GM19239 (cell line): ENCODE measurements at regions not wholly inside any gene's neighbourhood (a gene's known extent, or its start where the extent isn't known, plus 50 kb on each side); places are given as distances from the start of the nearest gene placed in this dataset.
"Not testable (repeated sequence)": the region's sequence is repeated elsewhere in the genome, so short reads cannot be mapped to it uniquely, and the experiment has no call there.

ENCODE experiments used
- DNase-seq: peaks from one replicate; pipeline ENCODE4 v3.0.0; 2011; ENCODE audit warnings: low spot score; ENCODE audit not compliant: insufficient read length
- FAIRE-seq: peaks from 2 replicates; lab custom pipeline; 2011; peaks lifted over from hg19 to GRCh38; lab: Jason Lieb, UNC

DNA sequence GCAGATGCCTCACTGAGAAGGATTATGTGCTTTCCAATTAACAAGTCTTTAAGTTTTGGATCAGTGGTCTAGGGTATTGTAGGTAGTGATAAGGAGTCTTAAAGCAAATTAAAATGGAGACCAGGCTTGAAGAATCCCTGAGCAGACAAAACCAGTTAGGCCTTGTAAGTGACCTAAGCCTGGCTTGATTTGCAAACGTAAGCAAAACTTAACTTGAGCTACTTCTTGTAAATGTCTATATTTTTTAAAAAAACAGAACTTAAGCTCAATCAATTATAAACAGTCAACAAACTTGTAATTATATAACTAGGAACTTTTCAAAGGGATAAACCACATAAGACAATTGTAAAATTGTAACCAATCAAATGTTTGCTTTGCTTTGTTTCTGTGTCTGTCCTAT is 72.7 kb upstream of the NALF2 start:
- FAIRE-seq, result no peak
- no peak for DNase-seq

DNA sequence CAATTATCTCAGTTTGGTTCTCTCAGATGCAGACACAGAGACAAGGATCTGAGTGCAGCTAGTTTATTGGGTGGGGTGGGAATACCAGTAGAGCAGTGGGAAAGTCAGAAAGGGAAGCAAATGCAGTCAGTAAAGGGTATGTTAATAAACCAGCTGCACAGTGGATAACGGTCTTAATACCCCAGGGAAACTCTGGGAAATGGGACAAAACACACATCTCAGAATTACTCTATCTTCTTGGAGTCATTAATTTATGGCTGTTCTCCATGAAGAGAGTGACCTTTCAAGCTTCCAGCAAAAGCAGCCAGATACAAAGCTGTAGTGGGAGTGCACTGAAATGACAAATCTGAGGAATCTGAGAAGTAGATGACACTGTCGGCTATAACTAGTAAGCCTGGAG is 73.3 kb upstream of the NALF2 start:
- DNase-seq (no peak), FAIRE-seq (no peak)

DNA sequence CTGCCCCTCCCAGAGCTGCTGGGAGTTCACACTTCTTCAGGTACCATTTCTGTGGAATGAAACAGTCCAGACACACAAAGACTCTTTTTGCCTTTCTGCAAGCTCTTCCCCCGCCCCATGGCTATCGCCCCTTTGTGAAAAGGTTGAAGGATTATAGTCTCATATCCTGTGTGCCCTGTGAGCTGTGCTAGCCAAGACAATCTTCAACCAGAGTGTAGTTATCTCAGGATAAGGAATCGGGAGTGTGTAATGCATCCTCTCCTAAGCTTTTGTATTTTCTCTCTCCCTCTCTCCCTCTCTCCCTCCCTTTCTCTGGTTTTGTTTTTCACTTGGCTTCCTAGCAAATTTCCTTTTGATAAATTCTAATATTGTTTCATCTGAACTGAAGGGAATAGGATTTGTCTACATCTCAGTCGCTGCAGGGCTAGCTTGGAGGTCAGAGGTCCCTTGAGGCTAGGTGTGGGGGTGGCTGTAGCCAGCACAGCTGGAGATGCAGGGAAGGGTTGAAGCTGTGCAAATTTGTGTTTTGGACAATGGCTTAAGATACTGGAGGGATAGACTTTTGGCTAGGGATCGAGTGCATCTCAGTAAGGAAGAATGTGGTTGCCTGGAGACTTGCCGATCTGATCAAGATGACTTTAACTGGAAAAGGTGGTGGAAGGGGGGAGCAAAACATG is 74.6 kb upstream of the NALF2 start:
- no peak for FAIRE-seq
- DNase-seq, result no peak

DNA sequence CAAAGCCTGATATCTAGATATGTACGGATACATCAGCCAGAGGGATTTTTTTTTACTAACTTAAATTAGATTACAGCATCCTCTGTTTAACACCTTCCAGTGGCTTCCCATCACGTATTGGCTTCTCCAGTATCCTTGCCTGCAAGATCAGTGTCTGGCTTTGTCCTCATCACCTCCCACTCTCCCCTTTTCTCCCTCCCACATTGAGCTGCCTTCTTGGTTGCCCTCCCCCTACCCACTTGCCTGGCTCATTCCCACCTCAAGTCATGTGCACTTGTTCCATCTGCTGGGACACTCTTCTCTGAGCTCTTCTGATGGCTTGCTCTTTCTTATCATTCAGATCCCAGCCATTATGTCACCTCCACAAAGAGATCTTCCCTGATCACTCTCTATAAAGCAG is 75.9 kb upstream of the NALF2 start:
- FAIRE-seq (no peak), DNase-seq (no peak)

DNA sequence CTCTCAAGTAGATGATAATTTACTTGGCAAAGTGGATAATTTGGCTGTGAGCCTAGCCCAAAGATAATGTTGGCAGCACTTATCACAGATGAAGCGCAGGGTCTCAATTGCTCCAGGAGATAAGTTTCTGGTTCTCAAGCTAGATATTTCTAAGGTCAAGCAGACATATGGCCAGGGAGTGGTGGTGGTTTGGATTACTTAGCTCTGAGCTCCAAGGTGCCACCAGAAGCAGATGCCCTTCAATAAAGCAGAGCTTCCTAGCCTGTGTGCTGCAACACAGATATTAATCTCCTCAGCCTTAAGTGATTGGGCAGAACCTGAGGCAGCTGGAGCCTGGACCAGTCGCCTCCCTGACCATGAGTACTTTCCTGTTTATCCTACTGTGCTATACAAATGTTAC is 79.2 kb upstream of the NALF2 start:
- DNase-seq (no peak), FAIRE-seq (no peak)

DNA sequence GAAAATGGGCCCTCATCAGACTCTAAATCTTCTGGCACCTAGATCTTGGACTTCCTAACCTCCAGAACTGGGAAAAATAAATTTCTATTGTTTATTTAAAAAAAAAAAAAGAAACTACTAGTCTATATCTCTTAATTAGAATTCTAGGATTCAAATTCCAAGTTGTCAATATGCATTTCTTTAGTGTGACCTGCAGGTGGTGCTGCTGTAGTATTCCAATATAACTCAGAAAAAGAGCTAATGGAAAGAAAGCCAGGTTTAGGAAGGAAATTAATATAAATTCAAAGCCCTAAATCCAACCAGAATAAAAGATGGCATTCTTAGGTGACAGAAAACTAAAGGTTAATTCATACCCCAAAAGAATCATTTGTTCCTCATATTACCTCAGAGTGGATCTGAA is 80.0 kb upstream of the NALF2 start:
- DNase-seq (no peak), FAIRE-seq (no peak)

DNA sequence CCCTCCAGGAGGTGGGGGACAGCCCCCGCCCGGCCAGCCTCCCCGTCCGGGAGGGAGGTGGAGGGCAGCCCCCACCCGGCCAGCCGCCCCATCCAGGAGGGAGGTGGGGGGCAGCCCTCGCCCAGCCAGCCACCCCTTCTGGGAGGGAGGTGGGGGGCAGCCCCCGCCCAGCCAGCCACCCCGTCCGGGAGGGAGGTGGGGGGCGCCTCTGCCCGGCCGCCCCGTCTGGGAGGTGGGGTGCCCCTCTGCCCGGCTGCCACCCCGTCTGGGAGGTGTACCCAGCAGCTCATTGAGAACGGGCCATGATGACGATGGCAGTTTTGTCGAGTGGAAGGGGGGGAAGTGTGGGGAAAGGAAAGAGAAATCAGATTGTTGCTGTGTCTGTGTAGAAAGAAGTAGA is 81.9 kb upstream of the NALF2 start:
- not testable (repeated sequence) for DNase-seq, FAIRE-seq

DNA sequence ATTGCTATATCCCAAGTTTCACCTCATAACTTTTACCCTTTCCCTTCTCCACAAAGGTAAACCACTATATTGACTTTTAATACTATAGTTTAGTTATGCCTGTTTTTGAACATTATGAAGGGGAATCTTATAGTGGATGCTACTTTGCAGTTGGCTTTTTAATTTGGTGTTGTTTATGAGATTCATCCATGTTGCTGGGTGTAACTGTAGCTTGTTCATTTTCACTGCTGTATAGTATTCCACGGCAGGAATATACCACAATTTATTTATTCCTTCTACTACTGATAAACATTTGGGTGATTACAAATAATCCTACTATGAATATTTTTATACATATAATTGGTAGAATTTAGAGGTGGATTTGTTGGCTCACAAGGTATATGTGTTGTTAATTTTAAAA is 88.4 kb upstream of the NALF2 start:
- no peak for FAIRE-seq

DNA sequence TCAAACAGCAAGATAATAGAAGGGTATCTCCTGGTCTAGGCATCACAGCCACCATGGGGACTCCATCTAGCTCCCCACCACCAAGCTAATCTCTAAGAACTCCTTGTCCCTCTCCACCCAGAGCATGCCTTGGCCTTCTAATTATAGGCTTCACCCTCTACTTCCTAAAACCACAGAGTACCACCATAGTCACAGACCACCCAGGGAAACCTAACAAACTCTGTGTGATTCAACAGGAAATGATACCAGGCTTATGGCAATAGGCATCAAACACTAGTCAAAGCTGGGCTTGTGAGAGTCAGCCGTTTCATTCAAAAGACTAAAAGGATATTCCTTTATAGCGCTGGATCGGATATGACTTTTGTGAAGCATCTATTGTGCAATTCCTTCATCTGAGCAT is 91.5 kb upstream of the NALF2 start:
- DNase-seq (no peak), FAIRE-seq (no peak)

More for the DNA sequence above, 88.4 kb upstream of the NALF2 start:
- no peak for DNase-seq

DNA sequence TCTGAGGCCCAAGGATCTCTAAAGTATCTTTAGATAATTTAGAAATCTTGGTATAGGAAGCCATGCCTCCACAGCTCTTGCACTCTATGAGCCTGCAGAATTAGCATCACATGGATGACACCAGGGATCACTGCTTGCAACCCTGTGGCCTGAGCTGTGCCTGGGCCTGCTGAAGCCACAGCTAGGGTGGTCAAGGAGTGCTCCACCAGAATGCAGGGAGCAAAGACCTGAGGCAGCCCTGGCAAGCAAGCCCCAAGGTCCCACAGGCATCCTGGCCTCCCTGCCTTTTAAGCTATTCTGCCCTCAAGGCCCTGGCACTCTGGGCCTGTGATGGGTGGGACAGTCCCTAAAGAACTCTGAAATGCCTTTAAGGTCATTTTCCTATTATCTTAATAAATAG is 105.2 kb upstream of the NALF2 start:
- DNase-seq (no peak), FAIRE-seq (no peak)

DNA sequence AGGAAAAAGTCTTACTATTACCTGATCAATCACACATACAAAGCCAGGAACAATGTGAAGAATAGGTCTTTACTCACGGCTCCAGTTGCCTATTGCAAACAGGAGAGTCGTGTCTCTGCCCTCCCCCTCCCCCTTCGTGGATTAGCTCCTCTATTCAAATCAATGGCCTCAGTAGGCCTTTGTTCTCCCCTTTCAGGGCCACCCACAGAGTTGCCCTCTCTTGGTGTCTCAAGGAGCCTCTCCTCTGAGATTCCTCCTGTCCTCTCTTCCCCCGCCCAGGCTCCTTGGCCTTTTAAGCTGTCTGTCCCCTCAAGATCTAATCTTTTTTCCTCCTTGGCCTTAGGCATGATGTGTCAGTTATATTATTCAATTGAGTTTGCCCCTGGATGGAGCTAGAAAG is 107.2 kb upstream of the NALF2 start:
- FAIRE-seq, result no peak
- DNase-seq, result no peak

DNA sequence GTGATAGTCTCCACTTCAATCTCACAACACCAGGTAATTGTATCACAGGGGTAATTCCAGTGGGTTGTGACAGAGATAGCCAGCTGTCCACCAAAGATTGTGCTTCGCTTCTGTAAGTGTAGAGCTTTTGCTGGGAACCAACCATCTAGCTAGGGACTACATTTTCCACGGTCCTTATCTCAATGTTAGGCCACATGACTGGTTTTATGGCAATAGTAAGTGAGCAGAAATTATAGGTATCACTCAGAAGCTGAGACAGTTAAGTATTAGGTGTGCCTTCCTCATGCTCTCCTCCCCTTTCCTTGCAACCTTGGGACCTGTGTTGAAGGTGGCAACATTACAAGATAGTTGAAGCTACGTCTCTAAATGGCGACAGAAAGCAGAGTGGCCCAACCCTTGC is 108.8 kb upstream of the NALF2 start:
- FAIRE-seq, result no peak
- DNase-seq, result no peak

DNA sequence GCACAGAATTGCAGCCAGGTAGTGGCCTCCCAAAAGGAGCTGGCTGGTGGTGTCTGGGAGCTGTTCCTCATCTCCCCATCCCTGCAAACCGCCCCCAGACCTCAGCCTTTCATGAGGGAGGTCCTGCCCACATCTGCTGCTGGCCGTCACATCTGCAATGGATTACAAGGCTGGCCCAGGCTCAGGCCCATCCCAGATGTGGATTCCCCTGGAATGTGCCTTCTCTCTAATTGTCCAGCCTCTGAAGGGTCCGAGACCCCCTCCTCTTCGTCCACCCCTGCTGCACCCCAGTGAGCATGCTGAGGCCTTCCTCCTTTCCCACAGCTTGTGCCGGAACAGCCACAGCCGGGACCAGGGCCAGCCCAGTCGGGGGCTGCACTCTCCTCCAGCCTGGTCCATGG is 115.0 kb upstream of the NALF2 start:
- DNase-seq (no peak), FAIRE-seq (no peak)

DNA sequence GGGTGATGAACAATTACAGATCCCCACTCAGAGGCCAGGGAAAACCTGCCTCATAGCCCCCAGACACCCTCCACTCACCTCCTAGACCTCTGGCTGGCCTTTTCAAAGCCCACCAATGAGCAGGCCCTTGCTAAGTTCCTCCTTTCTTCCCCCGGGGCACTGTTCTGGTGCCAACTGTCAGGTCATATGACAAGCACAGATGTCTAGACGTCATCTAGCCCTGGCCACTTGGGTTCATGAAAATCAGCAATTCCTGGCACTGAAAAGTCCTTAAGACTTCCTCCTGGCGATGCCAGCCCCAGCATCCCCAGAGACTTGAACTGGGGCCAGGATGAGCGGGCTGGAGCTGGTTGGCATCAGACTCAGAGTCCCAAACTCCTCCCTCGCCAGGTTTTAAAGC is 115.6 kb upstream of the NALF2 start:
- DNase-seq (no peak), FAIRE-seq (no peak)

DNA sequence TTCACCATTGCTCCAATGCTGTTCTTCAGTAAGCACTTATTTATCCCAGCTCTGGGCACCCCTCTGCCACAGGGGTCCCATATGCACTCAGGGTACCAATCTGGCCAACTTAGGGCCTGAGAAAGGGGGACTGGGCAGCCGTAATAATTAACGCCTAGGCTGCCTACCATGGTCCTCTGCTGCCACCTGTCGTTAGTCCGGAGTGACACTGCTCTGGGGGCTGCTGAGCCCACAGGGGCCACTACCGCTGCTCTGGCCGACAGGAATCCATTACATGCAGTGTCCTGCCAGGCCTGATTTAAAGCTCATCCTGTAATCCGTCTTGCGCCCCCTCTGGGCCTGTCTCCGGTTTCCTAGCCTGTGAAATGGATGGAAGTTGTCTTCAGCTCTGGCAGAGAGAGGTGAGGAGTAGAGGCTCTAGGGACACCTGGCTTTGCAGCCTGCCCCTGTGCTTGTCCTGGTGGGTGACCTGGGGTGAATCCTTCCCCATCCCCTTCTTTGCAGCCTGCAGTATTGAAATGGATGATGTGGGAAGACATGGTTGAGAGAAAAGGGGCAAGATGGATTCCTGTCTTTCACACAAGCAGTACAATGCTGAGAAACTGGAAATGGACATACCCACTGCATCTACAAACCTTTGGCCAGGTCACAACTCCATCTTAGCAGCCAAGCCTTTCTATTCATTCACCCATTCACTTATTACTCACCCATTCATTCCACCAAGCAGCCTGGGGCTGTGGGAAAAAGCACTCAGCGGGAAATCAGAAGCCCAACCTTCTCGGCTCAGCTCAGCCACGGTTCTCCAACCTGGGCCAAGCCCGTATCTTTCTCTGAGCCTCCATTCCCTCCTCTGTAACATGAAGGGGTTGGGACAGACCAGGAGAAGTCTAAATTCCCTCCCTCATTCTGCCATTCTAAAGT is 116.3 kb upstream of the NALF2 start:
- FAIRE-seq, result peak; percentile 69
- peak; percentile 22 for DNase-seq

DNA sequence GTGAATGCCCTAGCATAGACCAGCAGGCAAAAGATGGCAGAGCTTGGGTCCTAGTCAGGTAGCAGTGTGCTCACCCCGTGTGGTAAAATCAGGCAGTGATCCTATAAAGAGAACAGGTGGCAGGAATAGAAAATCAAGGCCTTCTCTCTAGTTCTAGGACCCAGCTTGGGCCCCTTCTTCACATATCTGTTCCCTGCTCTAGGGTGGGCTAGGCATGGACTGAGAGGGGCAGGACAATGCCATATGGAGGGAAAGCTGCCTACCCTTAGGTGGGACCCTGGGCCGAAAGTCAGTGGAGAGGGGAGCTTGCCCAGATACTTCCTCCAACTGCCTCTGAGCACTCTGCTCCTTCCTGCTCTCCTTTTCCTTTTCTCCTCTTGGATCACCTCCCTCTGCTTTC is 117.4 kb upstream of the NALF2 start:
- DNase-seq (no peak), FAIRE-seq (no peak)

DNA sequence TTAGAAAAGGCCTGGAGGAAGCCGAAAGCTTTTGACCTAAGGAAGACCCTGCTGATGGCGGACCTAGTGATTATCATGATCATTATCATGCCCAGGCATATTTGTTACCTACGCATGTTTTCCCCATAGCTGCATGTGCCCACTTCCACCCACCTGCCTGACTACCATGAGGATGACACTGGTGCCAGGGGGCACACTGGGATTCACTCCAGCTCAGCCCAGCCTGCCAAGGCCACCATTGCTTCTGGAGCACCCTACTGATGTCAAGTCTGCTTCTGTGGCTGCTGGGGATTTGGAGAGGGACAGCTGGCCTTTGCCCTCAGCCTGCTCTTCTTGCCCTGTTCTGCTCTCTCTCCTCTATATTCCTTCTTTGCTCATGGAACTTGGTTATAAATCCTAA is 124.7 kb upstream of the NALF2 start:
- DNase-seq, result no peak
- no peak for FAIRE-seq

DNA sequence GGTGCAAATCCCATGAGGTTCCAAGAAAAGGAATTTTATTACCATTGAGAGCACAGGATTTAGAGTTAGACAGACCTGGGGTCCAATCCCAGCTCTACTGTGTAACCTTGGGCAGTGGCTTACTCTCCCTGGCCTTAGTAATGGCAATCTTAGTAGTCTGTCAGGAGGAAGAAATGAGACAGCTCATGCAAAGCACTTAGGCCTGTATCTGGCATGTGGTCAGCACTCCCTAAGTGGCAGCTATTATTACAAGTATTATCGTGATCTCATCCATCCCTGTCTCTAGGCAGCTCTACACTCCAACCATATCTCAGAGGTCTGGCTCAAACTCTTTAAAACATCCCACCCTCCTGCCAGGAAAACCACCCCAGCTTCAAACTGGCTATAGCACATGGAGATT is 129.6 kb upstream of the NALF2 start:
- DNase-seq (no peak), FAIRE-seq (no peak)

DNA sequence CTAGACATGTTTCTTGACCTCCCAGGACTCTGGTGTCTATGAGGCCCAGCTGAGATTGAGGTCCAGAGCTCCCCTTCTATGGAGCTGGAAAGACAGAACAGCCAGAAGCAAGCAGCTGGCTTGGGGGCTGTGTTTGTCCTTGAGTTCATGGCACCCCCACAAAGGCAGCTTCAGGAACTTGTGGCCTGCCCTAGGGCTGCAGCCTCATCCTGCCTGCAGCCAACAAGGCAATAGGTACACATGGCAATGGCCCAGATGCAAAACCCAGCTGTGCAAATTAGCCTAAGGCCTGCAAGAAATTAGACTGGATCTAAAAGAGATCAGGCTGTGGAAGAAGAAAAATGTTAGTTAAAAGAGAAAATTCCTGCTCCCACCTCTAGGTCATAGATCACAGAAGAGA is 131.7 kb upstream of the NALF2 start:
- no peak for FAIRE-seq
- no peak for DNase-seq

DNA sequence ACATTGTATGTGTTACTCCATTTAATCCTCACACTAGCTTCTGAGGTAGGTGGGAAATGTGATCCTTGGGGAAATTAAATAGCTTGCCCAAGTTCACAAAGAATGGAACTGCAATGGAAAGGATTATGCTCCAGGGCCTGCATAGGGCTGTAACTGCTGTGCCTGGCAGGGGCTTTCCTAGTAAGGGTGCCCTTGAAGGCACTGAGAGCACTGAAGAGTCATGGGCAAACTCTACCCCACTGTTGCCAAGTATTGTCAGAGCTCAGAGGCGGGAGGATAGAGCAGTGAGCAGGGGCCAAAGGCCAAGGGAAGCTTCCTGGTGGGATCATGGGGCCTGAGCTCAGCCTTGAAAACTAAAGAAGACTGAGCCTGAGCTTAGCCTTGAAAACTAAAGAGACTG is 133.0 kb upstream of the NALF2 start:
- FAIRE-seq, result no peak
- DNase-seq, result no peak

DNA sequence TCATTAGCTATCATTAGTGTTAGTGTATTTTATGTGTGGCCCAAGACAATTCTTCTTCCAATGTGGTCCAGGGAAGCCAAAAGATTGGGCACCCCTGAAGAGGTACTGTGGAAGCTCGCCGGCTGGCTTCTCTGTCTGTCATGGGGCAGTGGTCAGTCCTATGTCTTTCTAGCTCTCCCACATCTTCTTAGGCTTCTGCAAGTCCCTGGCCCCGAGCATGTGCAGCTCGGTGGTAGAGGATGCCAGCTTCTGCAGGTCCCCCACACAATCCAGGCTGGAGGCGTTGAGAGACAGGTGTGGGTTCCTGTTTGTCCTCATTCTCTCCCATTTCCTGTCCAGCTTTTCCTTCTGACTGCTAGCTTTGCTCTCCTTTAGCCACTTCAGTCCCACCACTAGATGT is 134.1 kb upstream of the NALF2 start:
- DNase-seq (no peak), FAIRE-seq (no peak)

DNA sequence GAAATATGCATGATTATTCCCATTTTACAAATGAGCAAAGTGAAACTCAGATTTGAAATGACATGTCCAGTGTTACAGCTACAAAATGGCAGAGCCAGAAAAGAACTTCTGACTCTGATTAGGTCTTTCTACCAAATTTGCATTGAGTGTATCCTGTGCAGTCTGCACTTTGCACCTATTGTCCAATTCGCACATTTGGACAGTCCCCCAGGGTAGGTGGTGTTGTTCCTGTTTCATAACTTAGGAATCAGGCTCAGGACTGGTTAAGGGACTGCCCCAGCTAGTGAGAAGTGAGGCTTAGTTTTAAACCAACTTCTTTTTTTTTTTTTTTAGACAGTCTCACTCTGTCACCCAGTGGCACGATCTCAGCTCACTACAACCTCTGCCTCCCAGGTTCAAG is 137.9 kb upstream of the NALF2 start:
- FAIRE-seq (peak; percentile 44), DNase-seq (no peak)
